ENCODE measurements at regions not wholly inside any gene's neighbourhood (a gene's known extent, or its start where the extent isn't known, plus 50 kb on each side); places are given as distances from the start of the nearest gene placed in this dataset.
A peak's percentile ranks its signal among the peaks of the same experiment; 100 is the strongest.

GRCh38 chr13:40863723-40864122 lies 74.3 kb downstream of the SLC25A15 start:
- H3K9me3 ChIP-seq (ENCODE audit: control insufficient read depth in 2 of 2, low read length in 2 of 2) = no peaks in the 10 kb centered on the region
- H3K4me1 ChIP-seq (ENCODE audit: control insufficient read depth in 2 of 2, insufficient read depth in 2 of 2, low read length in 2 of 2) = no peaks in the 10 kb centered on the region
- no peak overlapping the region for H3K9ac ChIP-seq (ENCODE audit: low read depth in 1 of 2, low read length in 2 of 2)
- no peak overlapping the region for H3K27ac ChIP-seq (ENCODE audit: low read depth in 2 of 2, low read length in 2 of 2)
- no peaks in the 10 kb centered on the region for H3K36me3 ChIP-seq (ENCODE audit: control insufficient read depth in 2 of 2, insufficient read depth in 2 of 2, low read length in 2 of 2)
- no peaks in the 10 kb centered on the region for H3K27me3 ChIP-seq (ENCODE audit: control insufficient read depth in 2 of 2, insufficient read depth in 2 of 2, low read length in 2 of 2)
- no peak overlapping the region for H3K4me3 ChIP-seq (ENCODE audit: low read length in 2 of 2)

GRCh38 chr13:40874138-40874779 lies 84.8 kb downstream of the SLC25A15 start:
- Histone ChIP-seq H3K27me3 (ENCODE audit: control insufficient read depth in 2 of 2, insufficient read depth in 2 of 2, low read length in 2 of 2) (no peaks in the 10 kb centered on the region), H3K36me3 (ENCODE audit: control insufficient read depth in 2 of 2, insufficient read depth in 2 of 2, low read length in 2 of 2) (peaks cover 27 to 30% of the 10 kb centered on the region in 2 donors), H3K4me3 (ENCODE audit: low read length in 2 of 2) (peak overlapping the region; percentile 7 to 10), H3K4me1 (ENCODE audit: control insufficient read depth in 2 of 2, insufficient read depth in 2 of 2, low read length in 2 of 2) (no peaks in the 10 kb centered on the region), H3K27ac (ENCODE audit: low read depth in 2 of 2, low read length in 2 of 2) (no peak overlapping the region), H3K9me3 (ENCODE audit: control insufficient read depth in 2 of 2, low read length in 2 of 2) (peaks cover 35 to 42% of the 10 kb centered on the region in 2 donors), H3K9ac (ENCODE audit: low read depth in 1 of 2, low read length in 2 of 2) (no peak overlapping the region)

- H3K9me3 ChIP-seq (ENCODE audit: control insufficient read depth in 2 of 2, low read length in 2 of 2) = peaks cover 35 to 42% of the 10 kb centered on the region in 2 donors
- no peak overlapping the region for H3K27ac ChIP-seq (ENCODE audit: low read depth in 2 of 2, low read length in 2 of 2)
- no peaks in the 10 kb centered on the region for H3K4me1 ChIP-seq (ENCODE audit: control insufficient read depth in 2 of 2, insufficient read depth in 2 of 2, low read length in 2 of 2)
- H3K9ac ChIP-seq (ENCODE audit: low read depth in 1 of 2, low read length in 2 of 2) = no peak overlapping the region
- H3K36me3 ChIP-seq (ENCODE audit: control insufficient read depth in 2 of 2, insufficient read depth in 2 of 2, low read length in 2 of 2) = peaks cover 27 to 30% of the 10 kb centered on the region in 2 donors
- H3K4me3 ChIP-seq (ENCODE audit: low read length in 2 of 2) = no peak overlapping the region
- H3K27me3 ChIP-seq (ENCODE audit: control insufficient read depth in 2 of 2, insufficient read depth in 2 of 2, low read length in 2 of 2) = no peaks in the 10 kb centered on the region
These were observed 85.6 kb downstream of the SLC25A15 start for GRCh38 chr13:40875044-40875443.

- H3K4me1 ChIP-seq (ENCODE audit: control insufficient read depth in 2 of 2, insufficient read depth in 2 of 2, low read length in 2 of 2) = no peaks in the 10 kb centered on the region
- peaks cover 31 to 33% of the 10 kb centered on the region in 2 donors for H3K36me3 ChIP-seq (ENCODE audit: control insufficient read depth in 2 of 2, insufficient read depth in 2 of 2, low read length in 2 of 2)
- H3K27ac ChIP-seq (ENCODE audit: low read depth in 2 of 2, low read length in 2 of 2) = no peak overlapping the region
- no peak overlapping the region for H3K4me3 ChIP-seq (ENCODE audit: low read length in 2 of 2)
- peaks cover 38 to 42% of the 10 kb centered on the region in 2 donors for H3K9me3 ChIP-seq (ENCODE audit: control insufficient read depth in 2 of 2, low read length in 2 of 2)
- H3K27me3 ChIP-seq (ENCODE audit: control insufficient read depth in 2 of 2, insufficient read depth in 2 of 2, low read length in 2 of 2) = no peaks in the 10 kb centered on the region
- H3K9ac ChIP-seq (ENCODE audit: low read depth in 1 of 2, low read length in 2 of 2) = no peak overlapping the region
These were observed 86.2 kb downstream of the SLC25A15 start for GRCh38 chr13:40875583-40875982.

GRCh38 chr13:40876020-40876738 lies 86.8 kb downstream of the SLC25A15 start:
- H3K9me3 ChIP-seq (ENCODE audit: control insufficient read depth in 2 of 2, low read length in 2 of 2) = peaks cover 39 to 42% of the 10 kb centered on the region in 2 donors
- no peaks in the 10 kb centered on the region for H3K4me1 ChIP-seq (ENCODE audit: control insufficient read depth in 2 of 2, insufficient read depth in 2 of 2, low read length in 2 of 2)
- H3K9ac ChIP-seq (ENCODE audit: low read depth in 1 of 2, low read length in 2 of 2) = no peak overlapping the region
- no peaks in the 10 kb centered on the region for H3K27me3 ChIP-seq (ENCODE audit: control insufficient read depth in 2 of 2, insufficient read depth in 2 of 2, low read length in 2 of 2)
- no peak overlapping the region for H3K27ac ChIP-seq (ENCODE audit: low read depth in 2 of 2, low read length in 2 of 2)
- H3K36me3 ChIP-seq (ENCODE audit: control insufficient read depth in 2 of 2, insufficient read depth in 2 of 2, low read length in 2 of 2) = peaks cover 33 to 34% of the 10 kb centered on the region in 2 donors
- H3K4me3 ChIP-seq (ENCODE audit: low read length in 2 of 2) = no peak overlapping the region

GRCh38 chr13:40878321-40878720 lies 88.9 kb downstream of the SLC25A15 start:
- no peak overlapping the region for H3K9ac ChIP-seq (ENCODE audit: low read depth in 1 of 2, low read length in 2 of 2)
- H3K27ac ChIP-seq (ENCODE audit: low read depth in 2 of 2, low read length in 2 of 2) = no peak overlapping the region
- no peaks in the 10 kb centered on the region for H3K4me1 ChIP-seq (ENCODE audit: control insufficient read depth in 2 of 2, insufficient read depth in 2 of 2, low read length in 2 of 2)
- H3K9me3 ChIP-seq (ENCODE audit: control insufficient read depth in 2 of 2, low read length in 2 of 2) = peaks cover 28 to 34% of the 10 kb centered on the region in 2 donors
- H3K36me3 ChIP-seq (ENCODE audit: control insufficient read depth in 2 of 2, insufficient read depth in 2 of 2, low read length in 2 of 2) = peaks cover 29 to 30% of the 10 kb centered on the region in 2 donors
- H3K27me3 ChIP-seq (ENCODE audit: control insufficient read depth in 2 of 2, insufficient read depth in 2 of 2, low read length in 2 of 2) = no peaks in the 10 kb centered on the region
- H3K4me3 ChIP-seq (ENCODE audit: low read length in 2 of 2) = no peak overlapping the region

GRCh38 chr13:40878823-40879222 lies 89.4 kb downstream of the SLC25A15 start:
- Histone ChIP-seq H3K27ac (ENCODE audit: low read depth in 2 of 2, low read length in 2 of 2) (no peak overlapping the region), H3K27me3 (ENCODE audit: control insufficient read depth in 2 of 2, insufficient read depth in 2 of 2, low read length in 2 of 2) (no peaks in the 10 kb centered on the region), H3K9ac (ENCODE audit: low read depth in 1 of 2, low read length in 2 of 2) (no peak overlapping the region), H3K36me3 (ENCODE audit: control insufficient read depth in 2 of 2, insufficient read depth in 2 of 2, low read length in 2 of 2) (peaks cover 27 to 29% of the 10 kb centered on the region in 2 donors), H3K4me1 (ENCODE audit: control insufficient read depth in 2 of 2, insufficient read depth in 2 of 2, low read length in 2 of 2) (no peaks in the 10 kb centered on the region), H3K4me3 (ENCODE audit: low read length in 2 of 2) (no peak overlapping the region), H3K9me3 (ENCODE audit: control insufficient read depth in 2 of 2, low read length in 2 of 2) (peaks cover 23 to 29% of the 10 kb centered on the region in 2 donors)
